NOMO-1 (cell line): ENCODE measurements at regions not wholly inside any gene's neighbourhood (a gene's known extent, or its start where the extent isn't known, plus 50 kb on each side); places are given as distances from the start of the nearest gene placed in this dataset.
A peak's percentile ranks its signal among the peaks of the same experiment; 100 is the strongest.
"Not testable (repeated sequence)": the region's sequence is repeated elsewhere in the genome, so short reads cannot be mapped to it uniquely, and the experiment has no call there.

ENCODE experiments used
- DNase-seq, 2 experiments: peaks; one replicate each; lab custom pipeline; 2025; ENCODE audit not compliant: unreplicated experiment in 2 of 2; lab: John Stamatoyannopoulos, UW

GRCh38 chr7:101679653-101680173 is 50.6 kb upstream of the MYL10 start:
- not testable (repeated sequence) for DNase-seq

DNA sequence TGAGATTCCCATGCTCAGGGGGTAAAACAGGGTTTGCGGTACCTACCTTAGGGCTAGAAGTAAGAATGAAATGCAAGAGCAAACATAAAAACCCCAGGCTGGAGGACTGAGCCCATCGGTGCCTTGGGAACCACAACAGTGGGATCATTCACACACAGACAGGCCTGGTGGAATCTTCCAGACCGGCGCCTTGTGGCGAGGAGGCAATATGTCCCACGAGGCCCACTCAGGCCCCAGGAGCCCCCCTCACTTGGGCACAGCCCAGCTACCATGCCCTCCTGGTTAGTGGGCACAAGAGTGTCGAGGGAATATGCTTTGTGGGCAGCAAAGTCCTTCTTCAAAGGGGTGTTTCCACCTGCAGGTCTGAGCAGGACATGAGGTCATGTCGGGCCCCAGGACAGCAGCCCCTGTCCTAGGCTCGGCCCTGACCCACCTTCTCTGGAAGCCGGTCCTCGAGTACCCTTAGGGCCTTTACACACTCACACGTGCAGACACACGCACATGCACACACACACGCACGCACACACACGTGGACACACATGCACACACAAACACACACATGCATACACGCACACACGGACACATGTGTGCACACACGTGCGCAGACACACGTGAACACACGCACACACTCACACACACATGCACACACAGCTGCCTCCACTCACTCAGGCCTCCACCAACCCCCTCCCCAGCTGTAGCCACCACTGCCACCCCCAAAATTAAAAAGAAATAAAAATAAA is 51.5 kb upstream of the MYL10 start:
- DNase-seq, result no peak

DNA sequence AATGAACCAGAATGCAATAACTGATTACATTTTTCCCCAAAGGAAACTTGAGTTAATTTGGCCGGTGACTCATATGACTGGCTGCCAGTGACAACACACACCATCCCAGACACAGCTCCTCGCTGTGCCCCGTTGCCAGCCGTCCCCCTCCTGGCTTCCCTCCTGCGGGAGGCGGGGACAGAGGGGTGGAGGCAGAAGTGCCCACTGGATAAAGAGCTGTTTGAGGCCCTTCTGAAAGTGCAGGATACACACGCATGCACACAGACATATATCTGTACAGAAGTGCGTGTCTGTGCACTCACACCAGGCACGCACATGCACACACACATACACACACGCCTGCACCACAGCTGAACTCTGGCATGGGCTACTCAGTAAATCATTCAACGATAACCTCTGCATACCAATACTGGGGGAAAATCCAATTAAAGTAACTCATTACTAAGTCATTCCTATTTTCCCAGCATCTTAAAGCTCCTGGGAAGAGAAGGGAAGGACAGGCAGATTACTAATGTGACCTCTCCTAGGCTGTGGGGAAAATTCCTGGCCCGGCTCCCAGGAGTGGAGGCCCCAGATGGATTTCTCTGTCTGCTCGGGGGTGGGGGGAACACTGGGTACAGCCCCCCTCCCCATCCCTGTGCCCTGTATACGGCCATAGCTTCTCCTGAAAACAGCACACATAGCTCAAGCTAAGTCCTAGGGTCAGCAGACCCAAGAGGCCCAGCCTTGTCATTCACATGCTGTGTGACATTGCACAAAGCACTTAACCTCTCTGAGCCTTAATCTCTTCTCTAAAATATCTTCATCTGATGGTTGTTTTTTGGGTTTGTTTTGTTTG is 52.3 kb upstream of the MYL10 start:
- DNase-seq, result peak; percentile 31 to 43

DNA sequence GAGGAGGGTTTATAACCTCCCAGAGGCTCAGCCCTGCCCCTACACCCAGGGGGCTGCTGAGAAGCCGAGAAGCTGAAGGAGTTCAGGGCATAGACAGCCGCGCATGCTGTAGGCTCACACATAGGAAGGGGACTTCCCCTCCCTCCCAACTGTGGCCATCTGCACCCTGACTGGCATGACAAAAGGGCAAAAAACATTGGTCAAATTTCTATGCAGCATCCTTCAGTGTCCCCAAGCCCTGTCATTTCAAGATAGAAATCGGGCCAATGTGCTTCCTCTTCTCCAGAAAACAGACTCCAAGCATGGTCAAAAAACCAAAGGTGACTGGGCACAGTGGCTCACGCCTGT is 55.9 kb upstream of the MYL10 start:
- no peak for DNase-seq

DNA sequence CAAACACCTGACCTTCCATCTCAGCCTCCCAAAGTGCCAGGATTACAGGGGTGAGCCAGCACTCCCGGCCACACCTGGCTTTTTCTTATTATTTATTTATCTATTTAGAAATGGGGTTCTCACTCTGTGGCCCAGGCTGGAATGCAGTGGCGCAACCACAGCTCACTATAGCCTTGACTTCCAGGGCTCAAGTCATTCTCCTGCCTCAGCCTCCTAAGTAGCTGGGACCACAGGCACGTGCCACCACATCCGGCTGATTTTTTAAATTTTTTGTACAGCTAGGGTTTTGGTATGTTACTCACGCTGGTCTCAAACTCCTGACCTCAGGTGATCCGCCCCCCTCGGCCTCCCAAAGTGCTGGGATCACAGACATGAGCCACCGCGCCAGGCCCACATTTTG is 56.9 kb upstream of the MYL10 start:
- DNase-seq, result no peak

DNA sequence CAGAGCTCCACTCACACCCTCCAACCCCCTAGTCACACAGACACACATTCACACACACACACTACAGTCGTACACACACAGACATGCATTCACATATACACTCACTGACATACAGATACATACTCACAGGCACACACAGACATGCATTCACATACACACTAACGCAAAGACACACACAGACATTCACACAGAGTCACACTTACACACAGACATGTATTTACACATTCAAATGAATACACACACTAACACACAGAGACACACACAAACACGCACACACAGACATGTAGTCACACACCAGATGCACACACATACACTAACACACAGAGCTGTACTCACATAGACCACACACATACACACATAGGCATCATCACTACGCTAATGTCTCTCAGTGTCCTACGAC is 58.0 kb upstream of the MYL10 start:
- DNase-seq, result no peak

DNA sequence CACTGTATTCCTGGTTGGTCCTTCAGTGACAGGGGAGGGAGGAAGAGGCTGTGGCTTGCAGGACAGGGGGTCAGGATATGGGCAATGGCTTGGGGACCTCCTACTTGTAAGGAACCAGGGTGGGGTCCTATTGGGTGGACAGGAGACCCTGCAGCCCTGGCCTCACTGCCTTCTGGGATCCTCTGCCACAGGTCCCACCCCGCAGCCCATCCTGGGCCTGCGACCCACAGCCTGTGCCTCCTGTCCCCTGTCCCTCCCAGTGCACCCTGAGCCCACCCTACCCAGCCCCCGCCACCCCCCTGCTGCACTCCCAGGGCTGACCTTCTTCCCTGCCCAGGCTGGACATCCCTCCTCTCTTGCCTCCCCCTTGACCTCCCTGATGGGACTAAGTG is 58.7 kb upstream of the MYL10 start:
- no peak for DNase-seq

DNA sequence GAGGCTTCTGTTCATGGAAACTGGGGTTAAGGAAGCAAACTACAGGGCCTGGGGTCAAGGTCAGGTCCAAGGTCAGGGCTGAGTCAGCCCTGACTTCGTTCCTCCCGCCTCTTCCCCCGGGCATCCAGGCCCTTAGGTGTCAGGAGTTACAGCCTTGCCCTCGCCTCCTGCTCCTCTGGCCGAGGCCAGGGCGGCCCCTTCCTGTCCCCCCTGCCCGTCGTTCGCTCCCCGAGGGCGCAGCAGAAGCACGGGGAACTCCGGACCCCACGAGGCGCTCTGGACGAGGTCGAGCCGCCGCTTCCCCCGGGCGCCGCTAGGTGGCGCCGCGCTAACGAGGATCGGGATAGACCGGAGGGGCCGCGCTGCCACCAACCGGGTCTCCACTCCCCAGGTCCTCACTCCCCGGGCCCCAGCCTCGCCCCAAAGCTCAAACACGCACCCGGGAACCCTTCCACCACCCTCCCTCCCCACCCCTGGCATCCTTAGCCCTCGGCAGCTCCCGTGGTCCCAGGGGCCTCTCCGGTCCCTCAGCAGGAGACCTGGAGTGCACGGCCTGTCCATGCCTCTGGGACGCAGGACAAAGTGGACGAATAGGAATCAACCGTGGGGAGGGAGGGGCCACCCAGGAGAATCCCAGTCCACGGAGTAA is 59.2 kb upstream of the MYL10 start:
- peak; percentile 58 to 80 for DNase-seq

- DNase-seq, result no peak
Observed at GRCh38 chr7:101688995-101689907, 60.2 kb upstream of the MYL10 start.

DNA sequence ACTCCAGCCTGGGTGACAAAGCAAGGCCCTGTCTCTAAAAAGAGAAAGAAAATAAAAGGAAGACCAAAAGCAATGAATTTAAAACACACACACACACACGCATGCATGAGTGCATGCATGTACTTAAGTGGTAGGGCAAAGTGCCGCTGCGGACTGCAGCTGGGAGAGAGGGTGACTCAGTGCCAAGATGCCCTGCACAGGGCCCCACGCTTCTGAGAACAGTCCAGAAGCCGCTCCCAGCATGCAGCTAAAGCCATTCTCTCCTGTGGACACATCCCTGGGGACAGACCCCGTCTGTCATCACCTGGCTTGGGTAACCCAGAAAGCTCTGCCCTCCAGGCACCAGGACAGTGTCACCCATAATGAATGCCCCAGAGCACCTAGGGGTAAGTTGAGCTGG is 61.0 kb upstream of the MYL10 start:
- no peak for DNase-seq

DNA sequence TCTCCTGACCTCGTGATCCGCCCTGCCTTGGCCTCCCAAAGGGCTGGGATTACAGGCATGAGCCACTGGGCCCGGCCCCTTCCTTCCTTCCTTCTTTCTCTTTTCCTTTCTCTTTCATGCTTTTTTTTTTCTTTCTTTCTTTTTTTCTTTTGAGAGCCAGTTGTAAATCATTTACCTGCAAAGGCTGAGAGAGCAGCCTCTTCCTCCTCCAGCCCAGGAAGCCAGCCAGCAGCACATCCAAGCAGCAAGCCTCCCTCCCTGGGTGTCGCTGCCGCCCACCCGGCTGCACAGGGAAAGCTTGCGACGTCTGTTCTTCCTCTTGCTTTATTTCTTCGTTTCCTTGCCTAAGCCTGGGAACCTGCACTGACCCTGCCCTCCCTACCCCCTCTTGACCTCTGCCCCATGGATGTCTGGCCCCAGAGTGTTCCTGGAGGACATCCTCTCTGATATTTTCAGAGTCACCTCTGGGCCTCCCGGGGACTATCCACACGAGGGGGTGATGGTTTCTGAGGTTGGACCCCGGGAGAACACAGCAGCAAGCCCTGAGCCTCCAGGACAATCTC is 62.8 kb upstream of the MYL10 start:
- DNase-seq, result peak; percentile 34 to 72

DNA sequence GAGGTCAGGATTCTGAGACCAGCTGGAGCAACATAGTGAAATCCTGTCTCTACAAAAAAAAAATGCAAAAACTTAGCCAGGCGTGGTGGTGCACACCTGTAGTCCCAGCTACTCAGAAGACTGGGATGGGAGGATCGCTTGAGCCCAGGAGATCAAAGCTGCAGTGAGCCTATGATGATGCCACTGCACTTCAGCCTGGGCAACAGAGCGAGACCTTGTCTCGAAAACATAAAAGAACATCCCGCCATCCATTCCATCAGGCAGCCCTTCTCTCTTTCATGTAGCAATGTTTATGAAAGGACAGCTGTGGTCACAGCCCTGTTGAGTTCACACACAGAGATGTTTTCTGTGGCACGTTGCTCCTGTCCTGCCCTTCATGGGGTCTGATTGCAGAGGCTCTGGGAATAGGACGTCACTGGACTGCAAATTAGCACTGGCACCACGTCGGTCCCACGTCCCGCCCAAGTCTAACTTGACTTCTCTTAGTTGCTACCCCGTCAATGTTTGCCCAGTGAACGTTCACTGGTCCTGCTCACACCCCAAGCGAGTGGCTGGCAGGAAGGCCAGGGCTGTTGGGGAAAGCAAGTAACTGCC is 64.5 kb upstream of the MYL10 start:
- no peak for DNase-seq

GRCh38 chr7:101698964-101699363 is 69.9 kb upstream of the MYL10 start:
- DNase-seq, result no peak

GRCh38 chr7:101699399-101699798 is 70.3 kb upstream of the MYL10 start:
- no peak for DNase-seq

DNA sequence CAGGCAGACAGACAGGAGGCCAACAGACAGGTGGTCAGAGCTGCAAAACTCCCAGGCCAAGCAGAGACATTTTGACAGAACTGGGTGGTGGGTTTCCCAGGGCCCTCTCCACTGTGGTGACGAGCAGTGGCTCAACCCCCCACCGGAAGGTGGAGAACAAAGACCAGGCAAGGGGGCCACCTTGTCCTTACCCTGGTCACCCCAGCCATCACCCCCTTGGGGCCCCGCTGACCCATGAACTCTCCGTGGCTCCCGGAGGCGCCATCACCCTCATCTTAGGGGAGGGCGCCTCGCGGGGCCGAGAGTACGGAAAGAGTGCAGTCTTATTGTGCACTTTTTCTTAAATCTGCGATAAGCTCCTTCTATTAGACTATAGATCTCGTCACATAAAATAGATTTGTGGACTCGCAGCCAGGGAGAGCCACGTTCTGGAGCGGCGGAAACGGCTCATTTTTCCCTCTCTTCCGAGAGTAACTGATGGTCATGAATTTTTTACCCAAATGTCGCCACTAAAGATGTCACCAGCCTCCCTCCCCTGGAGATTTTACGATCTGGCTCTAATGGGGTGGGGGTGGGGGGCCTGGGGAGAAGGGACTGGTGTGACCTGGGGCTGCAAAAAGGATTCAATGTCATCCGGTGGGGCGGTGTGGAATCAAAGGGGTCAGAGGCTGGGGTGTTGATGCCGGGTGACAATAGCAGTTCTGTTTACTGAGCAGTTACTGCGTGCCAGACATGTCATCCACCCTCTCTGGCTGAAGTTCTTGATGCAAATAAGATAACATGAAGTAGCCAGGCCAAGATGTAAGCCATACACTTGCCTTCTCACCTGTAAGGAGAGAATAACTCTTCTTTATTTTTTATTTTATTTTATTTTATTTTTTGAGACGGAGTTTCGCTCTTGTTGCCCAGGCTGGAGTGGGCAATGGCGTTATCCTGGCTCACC is 71.1 kb upstream of the MYL10 start:
- DNase-seq, result no peak

- DNase-seq, result no peak
Observed at GRCh38 chr7:101701153-101701794, 72.2 kb upstream of the MYL10 start.

DNA sequence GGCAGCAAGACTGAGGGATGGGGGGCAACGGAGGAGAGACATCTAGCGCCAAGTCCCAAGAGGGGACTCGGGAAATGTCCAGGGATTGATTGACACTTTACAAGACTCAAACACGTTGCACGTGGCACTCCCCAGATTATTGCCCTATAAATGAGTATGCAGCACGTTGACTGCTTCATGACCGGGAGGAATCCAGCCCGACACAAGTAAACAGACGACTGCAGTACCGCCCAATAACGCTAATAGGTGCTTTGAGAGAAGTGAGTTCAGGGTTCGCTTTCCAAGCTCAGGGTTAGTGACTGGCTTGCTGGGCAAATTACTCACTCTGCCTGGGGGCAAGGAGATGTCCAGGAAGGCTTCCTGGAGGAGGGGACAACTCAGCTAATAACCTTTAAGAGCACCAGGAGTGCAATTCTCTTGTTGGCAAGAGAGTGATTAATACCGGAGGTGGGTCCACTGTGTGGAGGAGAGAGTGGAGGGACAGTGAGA is 73.3 kb upstream of the MYL10 start:
- no peak for DNase-seq

DNA sequence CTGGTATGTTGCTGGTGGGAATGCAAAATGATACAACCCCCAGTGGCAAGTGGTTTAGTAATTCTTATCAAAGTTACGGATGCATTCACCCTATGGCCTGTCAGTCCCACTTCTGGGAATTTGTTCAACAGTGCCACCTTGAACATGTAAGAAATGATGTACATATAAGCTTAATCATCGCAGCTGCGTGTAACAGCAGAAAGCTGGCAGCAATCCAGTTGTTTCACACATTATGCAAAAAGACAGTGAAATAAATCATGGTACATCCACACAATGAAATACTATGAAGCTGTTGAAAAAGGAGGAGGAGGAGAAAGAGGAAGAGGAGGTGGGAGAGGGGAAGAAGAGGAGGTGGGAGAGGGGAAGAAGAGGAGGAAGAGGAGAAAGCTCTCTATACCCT is 76.2 kb upstream of the MYL10 start:
- peak in 1 of 2 experiments; percentile 30 for DNase-seq
